CD4-positive, alpha-beta T cell treated with Interleukin-10 for 1 hour (primary cell): ENCODE measurements at regions not wholly inside any gene's neighbourhood (a gene's known extent, or its start where the extent isn't known, plus 50 kb on each side); places are given as distances from the start of the nearest gene placed in this dataset.

Experiments used
- DNase-seq: peaks from one replicate; pipeline ENCODE4 v3.0.0-alpha.2; 2020

- no peak for DNase-seq
These were observed 466.2 kb upstream of the HNRNPA3 start for GRCh38 chr2:176746411-176746810.

GRCh38 chr2:176747506-176747905 lies 465.1 kb upstream of the HNRNPA3 start:
- DNase-seq, result no peak

DNA sequence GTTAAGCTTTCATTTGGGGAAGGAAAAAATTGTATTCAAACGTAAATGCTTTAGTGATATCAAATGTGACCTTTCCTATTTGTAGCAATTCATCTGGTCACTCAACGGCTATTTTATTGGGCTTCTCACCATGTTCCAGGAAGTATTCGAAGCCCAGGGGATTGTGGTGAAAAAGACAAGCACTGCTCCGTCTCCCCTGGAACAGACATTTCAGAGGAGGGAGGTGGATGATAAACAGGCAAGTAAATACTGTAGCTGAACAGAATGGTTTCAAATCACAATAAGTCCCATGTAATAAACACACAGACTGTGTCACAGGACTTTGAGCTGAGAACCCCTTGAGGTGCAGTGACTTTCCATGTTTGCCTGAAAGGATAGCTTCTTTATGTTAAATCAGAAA lies 464.7 kb upstream of the HNRNPA3 start:
- no peak for DNase-seq

GRCh38 chr2:176748662-176749061 lies 463.9 kb upstream of the HNRNPA3 start:
- DNase-seq, result no peak

GRCh38 chr2:176751314-176752227 lies 461.0 kb upstream of the HNRNPA3 start:
- DNase-seq, result no peak

- DNase-seq, result no peak
These were observed 460.3 kb upstream of the HNRNPA3 start for GRCh38 chr2:176752295-176752694.

DNA sequence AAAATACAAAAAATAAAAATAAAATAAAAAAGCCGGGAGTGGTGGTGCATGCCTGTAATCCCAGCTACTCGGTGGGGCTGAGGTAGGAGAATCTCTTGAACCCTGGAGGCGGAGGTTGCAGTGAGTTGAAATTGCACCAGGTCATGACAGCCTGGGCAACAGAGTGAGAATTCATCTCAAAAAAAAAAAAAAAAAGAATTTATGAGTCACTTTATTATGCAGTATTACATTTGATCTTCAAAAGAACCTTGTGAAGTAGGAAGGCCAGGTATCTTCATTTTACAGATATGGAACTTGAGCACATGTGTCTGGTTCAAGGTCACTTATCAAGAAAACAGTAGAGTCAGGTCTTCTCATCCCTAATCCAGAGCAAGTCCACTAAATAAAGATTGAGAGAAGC lies 459.4 kb upstream of the HNRNPA3 start:
- DNase-seq, result no peak

- DNase-seq, result no peak
These were observed 458.7 kb upstream of the HNRNPA3 start for GRCh38 chr2:176753752-176754474.

- DNase-seq, result no peak
These were observed 457.0 kb upstream of the HNRNPA3 start for GRCh38 chr2:176755537-176756135.

GRCh38 chr2:176758426-176758825 lies 454.2 kb upstream of the HNRNPA3 start:
- DNase-seq, result no peak

- DNase-seq, result no peak
These were observed 452.2 kb upstream of the HNRNPA3 start for GRCh38 chr2:176760439-176760838.

DNA sequence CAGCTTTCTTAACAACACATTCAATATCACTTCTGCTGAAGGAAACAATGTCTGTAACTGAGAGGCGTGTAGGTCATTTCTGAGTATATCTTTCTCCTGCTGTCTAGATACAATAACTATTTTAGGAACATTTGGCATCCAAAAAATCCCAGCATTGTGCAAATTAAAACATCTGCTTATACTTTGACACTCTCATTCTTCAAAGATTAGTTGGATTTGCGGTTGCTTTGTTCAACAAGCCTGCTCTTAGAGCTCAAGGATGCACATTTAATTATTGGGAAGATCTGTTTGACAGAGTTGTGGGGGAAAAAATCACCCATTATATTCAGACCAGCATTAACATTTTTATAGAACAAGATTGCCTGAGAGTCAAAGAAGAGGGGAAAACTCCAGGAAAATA lies 449.5 kb upstream of the HNRNPA3 start:
- no peak for DNase-seq

GRCh38 chr2:176763851-176764404 lies 448.7 kb upstream of the HNRNPA3 start:
- no peak for DNase-seq

- no peak for DNase-seq
These were observed 447.7 kb upstream of the HNRNPA3 start for GRCh38 chr2:176764921-176765320.

- no peak for DNase-seq
These were observed 446.6 kb upstream of the HNRNPA3 start for GRCh38 chr2:176766005-176766404.

- DNase-seq, result no peak
These were observed 444.4 kb upstream of the HNRNPA3 start for GRCh38 chr2:176768185-176768584.

GRCh38 chr2:176769021-176769420 lies 443.6 kb upstream of the HNRNPA3 start:
- DNase-seq, result no peak

- DNase-seq, result no peak
These were observed 442.9 kb upstream of the HNRNPA3 start for GRCh38 chr2:176769499-176770370.

- no peak for DNase-seq
These were observed 439.8 kb upstream of the HNRNPA3 start for GRCh38 chr2:176772816-176773215.

GRCh38 chr2:176774766-176775451 lies 437.7 kb upstream of the HNRNPA3 start:
- DNase-seq, result no peak

- no peak for DNase-seq
These were observed 435.3 kb upstream of the HNRNPA3 start for GRCh38 chr2:176777262-176777661.

GRCh38 chr2:176779917-176780316 lies 432.7 kb upstream of the HNRNPA3 start:
- DNase-seq, result no peak
